SK-N-SH treated with all-trans-retinoic acid at 6 μM for 48 hours (cell line): ENCODE measurements at regions not wholly inside any gene's neighbourhood (a gene's known extent, or its start where the extent isn't known, plus 50 kb on each side); places are given as distances from the start of the nearest gene placed in this dataset.

ENCODE experiments used
- ATAC-seq: fragments of 200-7000 bp; cut with Tn5 transposase; 3 replicates; pipeline ENCODE4 v1.9.1; 2020; ENCODE audit warnings: mild to moderate bottlenecking, moderate library complexity
- ARNTL ChIP-seq: fragments of 450-650 bp; formaldehyde crosslinking; IDR thresholded peaks from 2 replicates; pipeline ENCODE4 v1.5.0; 2020; ENCODE audit warnings: low read depth, mild to moderate bottlenecking, moderate library complexity, borderline replicate concordance
- CSDC2 ChIP-seq: fragments of 250-450 bp; sonication (Bioruptor Pico); IDR thresholded peaks from 2 replicates; pipeline ENCODE4 v1.5.0; 2020; ENCODE audit warnings: mild to moderate bottlenecking, moderate library complexity
- ESRRG ChIP-seq: fragments of 250-450 bp; sonication (Bioruptor Pico); IDR thresholded peaks from 2 replicates; pipeline ENCODE4 v1.6.1; 2021; ENCODE audit warnings: mild to moderate bottlenecking
- GLIS3 ChIP-seq: fragments of 250-450 bp; sonication (Bioruptor Pico); IDR thresholded peaks from 2 replicates; pipeline ENCODE4 v1.5.0; 2020; ENCODE audit warnings: mild to moderate bottlenecking, moderate library complexity
- ISL1 ChIP-seq: fragments of 250-450 bp; sonication (Bioruptor Pico); IDR thresholded peaks from 2 replicates; pipeline ENCODE4 v2.1.2; 2022; ENCODE audit warnings: mild to moderate bottlenecking, moderate library complexity
- OSR1 ChIP-seq: fragments of 250-450 bp; sonication (Bioruptor Pico); IDR thresholded peaks from 2 replicates; pipeline ENCODE4 v1.8.0; 2022; ENCODE audit warnings: moderate library complexity, mild to moderate bottlenecking, inconsistent platforms
- PPARA ChIP-seq: fragments of 250-450 bp; sonication (Bioruptor Pico); IDR thresholded peaks from 2 replicates; pipeline ENCODE4 v1.5.0; 2020; ENCODE audit warnings: mild to moderate bottlenecking, borderline replicate concordance
- SNAI2 ChIP-seq: fragments of 250-450 bp; sonication (Bioruptor Pico); IDR thresholded peaks from 2 replicates; pipeline ENCODE4 v1.5.0; 2020; ENCODE audit warnings: mild to moderate bottlenecking, moderate library complexity
- TOX ChIP-seq: fragments of 250-450 bp; sonication (Bioruptor Pico); IDR thresholded peaks from 2 replicates; pipeline ENCODE4 v1.8.0; 2021; ENCODE audit warnings: mild to moderate bottlenecking, moderate library complexity, borderline replicate concordance
- ZC3H10 ChIP-seq: fragments of 250-450 bp; sonication (Bioruptor Pico); IDR thresholded peaks from 2 replicates; pipeline ENCODE4 v1.5.1; 2021; ENCODE audit warnings: mild to moderate bottlenecking, moderate library complexity
- ZFP3 ChIP-seq: fragments of 250-450 bp; sonication (Bioruptor Pico); IDR thresholded peaks from 2 replicates; pipeline ENCODE4 v1.5.0; 2020; ENCODE audit warnings: mild to moderate bottlenecking, moderate library complexity
- ZNF565 ChIP-seq: fragments of 450-650 bp; formaldehyde crosslinking; conservative IDR thresholded peaks from 2 replicates; pipeline ENCODE4 v1.5.0; 2020; ENCODE audit warnings: low read depth, mild to moderate bottlenecking, moderate library complexity
- ZNF70 ChIP-seq: fragments of 450-650 bp; formaldehyde crosslinking; IDR thresholded peaks from 2 replicates; pipeline ENCODE4 v1.5.0; 2020; ENCODE audit warnings: mild to moderate bottlenecking, moderate library complexity
- ZNF8 ChIP-seq: fragments of 450-650 bp; formaldehyde crosslinking; IDR thresholded peaks from 2 replicates; pipeline ENCODE4 v1.5.0; 2020; ENCODE audit warnings: mild to moderate bottlenecking, moderate library complexity
- TF ChIP-seq, protein P1 (sequence below): fragments of 250-450 bp; sonication (Bioruptor Pico); IDR thresholded peaks from 2 replicates; pipeline ENCODE4 v1.8.0; 2020; ENCODE audit warnings: mild to moderate bottlenecking, moderate library complexity, borderline replicate concordance
- TF ChIP-seq, protein P2 (sequence below): fragments of 250-450 bp; sonication (Bioruptor Pico); IDR thresholded peaks from 2 replicates; pipeline ENCODE4 v1.5.1; 2021; ENCODE audit warnings: mild to moderate bottlenecking, moderate library complexity
- TF ChIP-seq, protein P3 (sequence below): fragments of 250-450 bp; sonication (Bioruptor Pico); IDR thresholded peaks from 2 replicates; pipeline ENCODE4 v1.5.1; 2020; ENCODE audit warnings: low read depth, mild to moderate bottlenecking, moderate library complexity
- TF ChIP-seq, protein P4 (sequence below): fragments of 250-450 bp; sonication (Bioruptor Pico); IDR thresholded peaks from 2 replicates; pipeline ENCODE4 v1.8.0; 2021; ENCODE audit warnings: low read depth, mild to moderate bottlenecking, moderate library complexity, borderline replicate concordance
- TF ChIP-seq, protein P5 (sequence below): fragments of 250-450 bp; sonication (Bioruptor Pico); IDR thresholded peaks from 2 replicates; pipeline ENCODE4 v1.5.0; 2020; ENCODE audit warnings: mild to moderate bottlenecking, moderate library complexity

DNA sequence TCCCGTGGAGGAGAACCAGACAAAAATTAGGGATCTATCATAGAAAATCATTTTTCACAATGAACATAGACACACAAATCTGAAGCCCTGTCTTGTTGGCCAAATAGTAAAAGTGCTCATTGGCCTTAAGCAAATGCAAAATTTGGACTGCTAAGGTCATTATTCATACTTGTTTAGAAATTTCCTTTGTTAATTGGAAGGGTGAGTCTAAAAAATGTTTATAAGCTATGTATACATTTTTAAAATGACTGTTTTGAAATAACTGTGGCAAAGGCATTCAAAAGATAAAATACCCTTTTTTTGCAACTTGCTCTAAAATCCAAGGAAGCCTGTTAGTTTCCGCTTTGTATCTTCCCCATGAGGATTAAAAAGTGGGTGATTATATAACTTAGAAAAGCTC lies 195.0 kb downstream of the ZNF330 start:
- TF ChIP-seq, protein P1, sequence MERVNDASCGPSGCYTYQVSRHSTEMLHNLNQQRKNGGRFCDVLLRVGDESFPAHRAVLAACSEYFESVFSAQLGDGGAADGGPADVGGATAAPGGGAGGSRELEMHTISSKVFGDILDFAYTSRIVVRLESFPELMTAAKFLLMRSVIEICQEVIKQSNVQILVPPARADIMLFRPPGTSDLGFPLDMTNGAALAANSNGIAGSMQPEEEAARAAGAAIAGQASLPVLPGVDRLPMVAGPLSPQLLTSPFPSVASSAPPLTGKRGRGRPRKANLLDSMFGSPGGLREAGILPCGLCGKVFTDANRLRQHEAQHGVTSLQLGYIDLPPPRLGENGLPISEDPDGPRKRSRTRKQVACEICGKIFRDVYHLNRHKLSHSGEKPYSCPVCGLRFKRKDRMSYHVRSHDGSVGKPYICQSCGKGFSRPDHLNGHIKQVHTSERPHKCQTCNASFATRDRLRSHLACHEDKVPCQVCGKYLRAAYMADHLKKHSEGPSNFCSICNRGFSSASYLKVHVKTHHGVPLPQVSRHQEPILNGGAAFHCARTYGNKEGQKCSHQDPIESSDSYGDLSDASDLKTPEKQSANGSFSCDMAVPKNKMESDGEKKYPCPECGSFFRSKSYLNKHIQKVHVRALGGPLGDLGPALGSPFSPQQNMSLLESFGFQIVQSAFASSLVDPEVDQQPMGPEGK (CRISPR knock-in tag), result no peak
- TF ChIP-seq ZFP3 (CRISPR knock-in tag) (no peak), ZNF565 (CRISPR knock-in tag) (no peak), ZC3H10 (no peak), ESRRG (no peak), SNAI2 (CRISPR knock-in tag) (no peak), ZNF70 (no peak), PPARA (no peak), GLIS3 (no peak)
- TF ChIP-seq, protein P2, sequence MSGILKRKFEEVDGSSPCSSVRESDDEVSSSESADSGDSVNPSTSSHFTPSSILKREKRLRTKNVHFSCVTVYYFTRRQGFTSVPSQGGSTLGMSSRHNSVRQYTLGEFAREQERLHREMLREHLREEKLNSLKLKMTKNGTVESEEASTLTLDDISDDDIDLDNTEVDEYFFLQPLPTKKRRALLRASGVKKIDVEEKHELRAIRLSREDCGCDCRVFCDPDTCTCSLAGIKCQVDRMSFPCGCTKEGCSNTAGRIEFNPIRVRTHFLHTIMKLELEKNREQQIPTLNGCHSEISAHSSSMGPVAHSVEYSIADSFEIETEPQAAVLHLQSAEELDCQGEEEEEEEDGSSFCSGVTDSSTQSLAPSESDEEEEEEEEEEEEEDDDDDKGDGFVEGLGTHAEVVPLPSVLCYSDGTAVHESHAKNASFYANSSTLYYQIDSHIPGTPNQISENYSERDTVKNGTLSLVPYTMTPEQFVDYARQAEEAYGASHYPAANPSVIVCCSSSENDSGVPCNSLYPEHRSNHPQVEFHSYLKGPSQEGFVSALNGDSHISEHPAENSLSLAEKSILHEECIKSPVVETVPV (CRISPR knock-in tag), result no peak
- TF ChIP-seq, protein P3, sequence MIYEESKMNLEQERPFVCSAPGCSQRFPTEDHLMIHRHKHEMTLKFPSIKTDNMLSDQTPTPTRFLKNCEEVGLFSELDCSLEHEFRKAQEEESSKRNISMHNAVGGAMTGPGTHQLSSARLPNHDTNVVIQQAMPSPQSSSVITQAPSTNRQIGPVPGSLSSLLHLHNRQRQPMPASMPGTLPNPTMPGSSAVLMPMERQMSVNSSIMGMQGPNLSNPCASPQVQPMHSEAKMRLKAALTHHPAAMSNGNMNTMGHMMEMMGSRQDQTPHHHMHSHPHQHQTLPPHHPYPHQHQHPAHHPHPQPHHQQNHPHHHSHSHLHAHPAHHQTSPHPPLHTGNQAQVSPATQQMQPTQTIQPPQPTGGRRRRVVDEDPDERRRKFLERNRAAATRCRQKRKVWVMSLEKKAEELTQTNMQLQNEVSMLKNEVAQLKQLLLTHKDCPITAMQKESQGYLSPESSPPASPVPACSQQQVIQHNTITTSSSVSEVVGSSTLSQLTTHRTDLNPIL (CRISPR knock-in tag), result no peak
- TF ChIP-seq, protein P4, sequence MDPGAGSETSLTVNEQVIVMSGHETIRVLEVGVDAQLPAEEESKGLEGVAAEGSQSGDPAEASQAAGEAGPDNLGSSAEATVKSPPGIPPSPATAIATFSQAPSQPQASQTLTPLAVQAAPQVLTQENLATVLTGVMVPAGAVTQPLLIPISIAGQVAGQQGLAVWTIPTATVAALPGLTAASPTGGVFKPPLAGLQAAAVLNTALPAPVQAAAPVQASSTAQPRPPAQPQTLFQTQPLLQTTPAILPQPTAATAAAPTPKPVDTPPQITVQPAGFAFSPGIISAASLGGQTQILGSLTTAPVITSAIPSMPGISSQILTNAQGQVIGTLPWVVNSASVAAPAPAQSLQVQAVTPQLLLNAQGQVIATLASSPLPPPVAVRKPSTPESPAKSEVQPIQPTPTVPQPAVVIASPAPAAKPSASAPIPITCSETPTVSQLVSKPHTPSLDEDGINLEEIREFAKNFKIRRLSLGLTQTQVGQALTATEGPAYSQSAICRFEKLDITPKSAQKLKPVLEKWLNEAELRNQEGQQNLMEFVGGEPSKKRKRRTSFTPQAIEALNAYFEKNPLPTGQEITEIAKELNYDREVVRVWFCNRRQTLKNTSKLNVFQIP (CRISPR knock-in tag), result no peak
- no peak for ATAC-seq

DNA sequence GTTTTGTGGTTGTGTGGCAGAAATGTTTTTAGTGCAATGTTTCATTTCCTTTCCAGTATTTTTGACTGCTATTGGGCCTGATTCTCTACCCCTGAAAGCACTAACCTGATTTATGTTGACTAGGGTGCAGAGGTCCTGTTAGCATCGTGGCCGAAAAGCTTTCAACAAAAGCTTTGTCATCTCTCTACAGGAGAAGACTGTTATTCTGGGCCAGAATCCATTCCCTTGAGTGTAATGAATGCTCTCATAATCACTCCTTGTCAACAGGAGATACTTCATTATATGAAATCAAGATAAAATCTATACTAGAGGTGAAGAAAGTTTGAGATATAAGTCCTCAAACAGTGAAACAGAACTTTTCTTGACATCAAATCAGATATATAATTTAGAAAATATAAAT lies 195.5 kb downstream of the ZNF330 start:
- ATAC-seq, result peak; percentile 50; the same call in 2 of the 3 replicates

DNA sequence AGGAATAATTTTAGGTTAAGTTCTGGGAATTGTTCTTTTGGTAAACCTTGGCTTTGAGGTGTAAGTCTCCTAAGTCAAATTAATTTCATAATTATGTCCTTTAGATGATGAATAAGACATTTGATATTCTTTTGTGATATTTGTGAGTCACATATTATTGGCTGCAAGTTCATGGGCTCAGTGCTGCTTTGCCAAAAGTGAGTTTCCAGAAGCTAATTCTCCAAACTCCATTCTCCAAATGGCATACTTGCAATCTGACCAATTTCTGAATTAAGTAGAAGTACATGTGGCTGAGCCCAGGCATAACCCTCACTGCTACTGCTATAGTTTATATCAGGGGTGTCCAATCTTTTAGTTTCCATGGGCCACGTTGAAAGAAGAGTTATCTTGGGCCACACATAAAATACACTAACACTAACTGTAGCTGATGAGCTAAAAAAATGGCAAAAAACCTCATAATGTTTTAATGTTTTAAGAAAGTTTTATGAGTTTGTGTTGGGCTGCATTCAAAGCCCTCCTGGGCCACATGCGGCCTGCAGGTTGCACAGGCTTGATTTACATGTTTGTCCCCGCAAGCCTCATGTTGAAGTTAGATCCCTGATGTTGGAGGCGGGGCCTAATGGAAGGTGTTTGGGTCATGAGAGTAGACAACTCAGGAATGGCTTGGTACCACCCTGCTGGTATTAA lies 196.1 kb downstream of the ZNF330 start:
- ATAC-seq, result no peak
- TF ChIP-seq GLIS3 (no peak), OSR1 (no peak), ZFP3 (CRISPR knock-in tag) (no peak), ZNF8 (CRISPR knock-in tag) (no peak), CSDC2 (CRISPR knock-in tag) (no peak), ESRRG (no peak), TOX (CRISPR knock-in tag) (no peak), ARNTL (CRISPR knock-in tag) (no peak), ZC3H10 (no peak), ISL1 (CRISPR knock-in tag) (no peak), ZNF565 (CRISPR knock-in tag) (no peak), PPARA (no peak)
- TF ChIP-seq, protein P1 (CRISPR knock-in tag), result no peak
- TF ChIP-seq, protein P4 (CRISPR knock-in tag), result no peak

More for the DNA sequence above, 195.5 kb downstream of the ZNF330 start:
- TF ChIP-seq TOX (CRISPR knock-in tag), result no peak
- TF ChIP-seq, protein P3 (CRISPR knock-in tag), result no peak
- TF ChIP-seq, protein P5, sequence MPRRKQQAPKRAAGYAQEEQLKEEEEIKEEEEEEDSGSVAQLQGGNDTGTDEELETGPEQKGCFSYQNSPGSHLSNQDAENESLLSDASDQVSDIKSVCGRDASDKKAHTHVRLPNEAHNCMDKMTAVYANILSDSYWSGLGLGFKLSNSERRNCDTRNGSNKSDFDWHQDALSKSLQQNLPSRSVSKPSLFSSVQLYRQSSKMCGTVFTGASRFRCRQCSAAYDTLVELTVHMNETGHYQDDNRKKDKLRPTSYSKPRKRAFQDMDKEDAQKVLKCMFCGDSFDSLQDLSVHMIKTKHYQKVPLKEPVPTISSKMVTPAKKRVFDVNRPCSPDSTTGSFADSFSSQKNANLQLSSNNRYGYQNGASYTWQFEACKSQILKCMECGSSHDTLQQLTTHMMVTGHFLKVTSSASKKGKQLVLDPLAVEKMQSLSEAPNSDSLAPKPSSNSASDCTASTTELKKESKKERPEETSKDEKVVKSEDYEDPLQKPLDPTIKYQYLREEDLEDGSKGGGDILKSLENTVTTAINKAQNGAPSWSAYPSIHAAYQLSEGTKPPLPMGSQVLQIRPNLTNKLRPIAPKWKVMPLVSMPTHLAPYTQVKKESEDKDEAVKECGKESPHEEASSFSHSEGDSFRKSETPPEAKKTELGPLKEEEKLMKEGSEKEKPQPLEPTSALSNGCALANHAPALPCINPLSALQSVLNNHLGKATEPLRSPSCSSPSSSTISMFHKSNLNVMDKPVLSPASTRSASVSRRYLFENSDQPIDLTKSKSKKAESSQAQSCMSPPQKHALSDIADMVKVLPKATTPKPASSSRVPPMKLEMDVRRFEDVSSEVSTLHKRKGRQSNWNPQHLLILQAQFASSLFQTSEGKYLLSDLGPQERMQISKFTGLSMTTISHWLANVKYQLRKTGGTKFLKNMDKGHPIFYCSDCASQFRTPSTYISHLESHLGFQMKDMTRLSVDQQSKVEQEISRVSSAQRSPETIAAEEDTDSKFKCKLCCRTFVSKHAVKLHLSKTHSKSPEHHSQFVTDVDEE, result no peak
- TF ChIP-seq ISL1 (CRISPR knock-in tag), result peak; percentile 54
